ENCODE measurements at regions not wholly inside any gene's neighbourhood (a gene's known extent, or its start where the extent isn't known, plus 50 kb on each side); places are given as distances from the start of the nearest gene placed in this dataset.

DNA sequence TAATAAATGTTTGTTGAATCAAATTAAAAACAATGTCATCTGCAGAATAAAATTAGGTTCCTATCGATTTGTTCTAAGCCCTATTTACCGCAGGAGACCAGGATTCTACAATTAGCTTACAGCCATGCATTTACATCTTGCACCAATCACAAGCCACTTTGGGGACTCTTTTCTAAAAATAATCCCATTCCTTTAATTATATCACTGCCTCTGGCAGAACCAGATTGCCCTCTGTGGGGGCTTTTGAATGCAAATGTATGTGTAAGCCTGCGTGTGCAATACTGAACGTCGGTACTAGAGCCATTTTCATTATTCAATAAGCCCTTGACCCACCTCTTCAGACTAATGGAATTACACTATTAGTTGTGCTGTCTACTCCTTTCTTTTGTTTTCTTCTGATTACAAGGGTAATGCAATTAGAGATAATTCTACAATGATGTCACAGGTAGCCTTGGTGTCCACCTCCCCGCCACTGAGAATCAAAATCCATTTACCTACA is 391.3 kb upstream of the XYLT1 start:
- no peak for DNase-seq (ENCODE audit: low spot score)

DNA sequence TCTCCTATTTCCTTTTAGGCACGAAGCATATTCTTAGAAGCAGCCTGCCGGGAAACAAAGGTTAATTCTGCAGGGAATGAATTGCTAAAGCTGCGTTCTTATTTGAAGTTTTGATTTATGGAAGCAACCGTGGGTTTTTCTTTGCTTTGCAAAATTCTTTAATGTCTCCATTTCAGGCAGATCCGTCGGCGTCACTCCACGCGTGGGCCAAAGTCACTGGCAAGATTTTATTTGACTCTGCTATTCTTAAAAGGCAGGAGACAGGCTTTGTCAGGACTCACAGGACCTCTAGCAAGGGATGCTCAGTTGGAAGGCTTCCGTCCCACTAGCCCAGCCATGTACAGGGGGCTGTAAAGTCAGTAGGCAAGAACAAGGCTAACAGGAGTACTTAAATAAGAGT is 387.3 kb upstream of the XYLT1 start:
- no peak for DNase-seq (ENCODE audit: low spot score)

DNA sequence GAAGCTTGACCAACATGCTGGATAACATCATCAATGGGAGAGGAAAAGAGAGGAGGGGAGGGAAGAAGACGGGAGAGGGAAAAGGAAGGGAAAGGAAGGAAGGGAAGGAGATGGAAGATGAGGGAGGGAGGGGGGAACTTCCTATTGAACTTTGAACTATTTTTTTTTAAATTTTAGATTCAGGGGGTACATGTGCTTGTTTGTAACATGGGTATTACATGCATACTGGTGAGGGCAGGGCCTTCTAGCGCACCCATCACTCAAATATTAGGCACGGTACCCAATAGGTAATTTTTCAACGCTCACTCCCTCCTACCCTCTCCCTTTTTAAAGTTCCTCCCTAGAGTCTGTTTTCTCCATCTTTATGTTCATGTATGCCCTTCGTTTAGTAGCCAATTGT is 383.2 kb upstream of the XYLT1 start:
- DNase-seq (ENCODE audit: low spot score) = no peak

DNA sequence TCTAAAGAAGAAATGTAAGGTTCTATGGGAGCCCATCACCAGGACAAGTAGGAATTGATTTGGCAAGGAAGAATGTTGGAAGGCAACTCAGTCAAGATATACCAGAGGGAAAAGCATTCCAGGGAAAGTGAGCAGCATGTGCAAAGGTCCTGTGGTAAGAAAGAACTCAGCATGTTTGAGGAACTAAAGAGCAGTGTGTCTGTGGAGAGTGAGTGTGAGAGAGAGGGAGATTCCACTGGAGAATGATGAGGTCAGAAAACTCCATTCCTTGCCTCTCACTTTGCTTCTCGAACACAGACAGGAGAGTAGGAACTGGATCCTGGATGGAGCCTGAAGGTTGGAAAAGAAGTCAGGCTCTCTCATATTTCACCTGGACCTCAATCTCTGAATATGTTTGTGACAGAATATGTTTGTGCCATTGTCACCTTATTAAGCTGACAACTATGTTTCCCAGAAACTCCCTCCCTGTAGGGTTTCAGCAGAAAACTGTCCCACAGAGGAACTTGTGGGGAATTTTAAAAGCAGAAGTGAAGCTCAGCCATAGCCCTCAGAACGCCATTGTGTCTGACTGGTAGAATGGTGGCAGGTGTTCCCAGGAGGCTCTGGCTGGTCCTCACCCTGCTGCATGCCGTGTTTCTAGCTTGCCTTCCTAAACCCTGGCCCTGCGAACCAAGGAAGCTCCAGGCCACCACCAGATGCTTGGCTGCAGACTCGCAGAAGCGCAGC is 382.4 kb upstream of the XYLT1 start:
- DNase-seq (ENCODE audit: low spot score) = no peak

DNA sequence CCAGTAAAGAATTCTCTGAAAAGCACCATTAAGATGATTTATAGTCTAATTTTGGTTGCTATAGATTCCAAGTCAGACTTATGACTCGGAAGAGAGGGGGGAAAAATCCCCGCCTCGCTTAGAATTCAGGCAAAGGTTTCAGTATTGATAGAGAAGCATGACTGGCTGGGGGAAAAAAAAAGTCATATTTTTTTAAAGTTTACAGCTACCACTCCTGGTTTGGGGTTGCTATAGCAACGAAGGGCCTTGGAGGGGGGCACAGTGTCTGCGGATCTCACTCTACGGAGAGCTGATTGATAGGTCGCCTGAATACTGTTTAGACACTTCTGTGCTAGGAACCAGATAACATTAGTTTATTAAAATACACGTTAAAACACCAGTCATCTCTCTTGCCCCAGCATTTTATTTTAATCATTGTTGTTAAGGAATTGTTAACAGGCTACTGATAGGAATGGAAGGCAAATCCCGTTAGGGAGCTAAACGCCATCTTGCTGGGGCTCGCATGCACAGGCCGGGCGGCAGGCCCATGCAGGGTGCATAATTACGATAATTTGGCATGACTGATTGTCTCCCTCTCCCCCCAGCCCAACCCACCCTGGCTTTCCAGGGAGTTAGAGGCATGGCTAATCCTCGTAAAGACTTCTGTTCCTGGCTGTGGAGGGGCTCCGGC is 380.0 kb upstream of the XYLT1 start:
- DNase-seq (ENCODE audit: low spot score) = no peak

DNA sequence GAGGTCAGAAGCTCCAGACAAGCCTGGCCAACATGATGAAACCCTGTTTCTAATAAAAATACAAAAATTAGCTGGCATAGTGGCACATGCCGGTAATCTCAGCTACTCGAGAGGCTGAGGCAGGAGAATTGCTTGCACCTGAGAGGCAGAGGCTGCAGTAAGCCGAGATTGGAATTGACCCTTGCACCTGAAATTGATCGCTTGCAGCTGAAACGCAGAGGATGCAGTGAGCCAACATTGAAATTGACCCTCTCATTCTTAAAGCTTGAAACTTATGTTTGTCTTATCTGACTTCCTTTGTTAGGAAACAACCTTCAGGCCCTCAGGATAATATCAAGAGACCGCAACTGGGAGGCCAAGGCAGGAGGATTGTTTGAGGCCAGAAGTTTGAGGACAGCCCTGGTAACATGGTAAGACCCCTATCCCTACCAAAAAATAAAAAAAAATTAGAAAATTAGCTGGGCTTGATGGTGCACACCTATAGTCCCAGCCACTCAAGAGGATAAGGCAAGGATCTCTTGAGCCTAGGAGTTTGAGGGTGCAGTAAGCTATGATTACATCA is 376.6 kb upstream of the XYLT1 start:
- DNase-seq (ENCODE audit: low spot score) = no peak

DNA sequence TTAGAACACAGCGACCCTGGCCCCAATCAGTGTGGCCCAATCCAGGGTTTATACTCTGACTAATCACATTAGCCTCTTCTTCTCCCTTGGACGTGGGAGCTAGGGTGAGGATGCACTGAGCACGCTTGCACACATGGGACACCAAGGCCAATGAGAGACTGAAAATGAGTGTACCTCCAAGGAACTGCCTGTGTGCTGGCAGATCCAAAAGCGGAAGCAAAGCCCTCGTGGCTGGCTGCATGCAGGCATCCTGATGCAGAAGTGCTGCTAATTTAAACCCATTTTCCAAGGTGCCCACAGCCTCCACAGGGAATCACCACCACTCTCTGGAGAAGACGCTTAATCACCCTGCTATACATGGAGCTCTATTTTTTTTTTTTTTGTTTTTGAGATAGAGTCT is 375.3 kb upstream of the XYLT1 start:
- no peak for DNase-seq (ENCODE audit: low spot score)

DNA sequence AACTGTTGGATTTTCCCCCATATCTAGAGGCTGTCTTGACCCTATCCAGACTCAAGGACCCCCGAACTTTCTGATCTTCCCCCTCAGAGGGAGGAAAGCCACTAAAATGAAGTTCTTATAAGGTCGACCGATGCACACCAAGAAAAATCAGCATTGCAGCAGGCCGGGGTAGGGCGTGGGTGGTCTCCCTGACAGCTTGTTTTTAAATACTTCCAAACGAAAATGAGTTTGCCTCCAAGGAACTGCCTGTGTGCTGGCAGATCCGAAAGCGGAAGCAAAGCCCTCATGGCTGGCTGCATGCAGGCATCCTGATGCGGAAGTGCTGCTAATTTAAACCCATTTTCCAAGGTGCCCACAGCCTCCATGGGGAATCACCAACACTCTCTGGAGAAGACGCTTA is 374.3 kb upstream of the XYLT1 start:
- DNase-seq (ENCODE audit: low spot score) = no peak

DNA sequence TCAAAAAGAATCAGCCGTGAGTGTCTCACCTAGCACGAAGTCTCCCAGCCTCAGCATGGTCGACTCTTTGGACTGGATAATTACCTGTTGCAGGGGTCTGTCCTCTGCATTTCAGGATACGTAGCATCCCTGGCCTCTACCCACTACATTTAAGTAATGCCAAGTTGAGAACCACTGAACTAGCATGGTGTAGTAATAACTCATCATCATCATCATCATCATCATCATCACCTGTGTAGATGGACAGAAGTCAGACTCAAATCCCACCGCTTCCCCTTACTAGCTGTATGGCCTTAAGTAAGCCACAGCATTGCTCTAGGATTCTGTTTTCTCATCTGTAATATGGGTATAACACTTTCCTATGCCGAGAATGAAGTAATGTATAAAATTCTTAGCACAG is 373.1 kb upstream of the XYLT1 start:
- DNase-seq (ENCODE audit: low spot score) = no peak

DNA sequence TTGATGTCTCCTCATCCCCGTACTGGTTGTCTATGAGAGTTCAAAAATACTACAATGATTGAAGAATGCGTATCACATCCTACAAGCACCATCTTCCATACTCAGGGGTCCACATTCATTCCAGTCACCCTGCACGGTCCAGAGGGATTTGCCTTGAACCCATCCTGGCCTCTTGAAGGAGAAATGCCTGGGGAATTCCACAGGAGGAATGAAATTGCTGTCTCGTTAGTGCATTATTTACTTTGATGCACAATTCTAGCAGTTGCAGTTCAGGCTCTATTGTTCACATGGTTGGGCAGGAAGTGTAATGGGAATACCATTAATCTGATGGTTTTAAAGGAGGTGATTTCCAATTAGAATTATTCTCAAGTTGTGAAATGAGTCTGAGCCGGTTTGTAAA is 369.1 kb upstream of the XYLT1 start:
- no peak for DNase-seq (ENCODE audit: low spot score)

DNA sequence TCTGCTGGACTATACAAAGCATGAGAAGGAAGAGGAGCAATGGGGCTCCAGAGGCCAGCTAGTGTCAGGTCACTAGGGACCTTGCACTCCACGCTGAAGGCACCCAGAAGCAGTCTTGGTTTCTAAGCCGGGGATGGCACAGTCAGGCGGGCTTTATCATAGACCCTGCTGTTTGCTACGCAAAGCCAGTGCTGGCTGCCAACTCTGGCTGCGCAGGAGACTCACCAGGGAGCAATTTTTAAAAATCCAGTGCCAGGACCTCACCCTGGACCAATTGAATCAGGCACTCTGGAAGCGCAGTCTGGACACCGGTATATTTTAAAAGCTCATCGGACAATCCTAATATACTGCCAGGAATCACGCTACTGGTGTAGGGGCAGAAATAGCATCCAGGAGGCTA is 368.5 kb upstream of the XYLT1 start:
- no peak for DNase-seq (ENCODE audit: low spot score)

DNA sequence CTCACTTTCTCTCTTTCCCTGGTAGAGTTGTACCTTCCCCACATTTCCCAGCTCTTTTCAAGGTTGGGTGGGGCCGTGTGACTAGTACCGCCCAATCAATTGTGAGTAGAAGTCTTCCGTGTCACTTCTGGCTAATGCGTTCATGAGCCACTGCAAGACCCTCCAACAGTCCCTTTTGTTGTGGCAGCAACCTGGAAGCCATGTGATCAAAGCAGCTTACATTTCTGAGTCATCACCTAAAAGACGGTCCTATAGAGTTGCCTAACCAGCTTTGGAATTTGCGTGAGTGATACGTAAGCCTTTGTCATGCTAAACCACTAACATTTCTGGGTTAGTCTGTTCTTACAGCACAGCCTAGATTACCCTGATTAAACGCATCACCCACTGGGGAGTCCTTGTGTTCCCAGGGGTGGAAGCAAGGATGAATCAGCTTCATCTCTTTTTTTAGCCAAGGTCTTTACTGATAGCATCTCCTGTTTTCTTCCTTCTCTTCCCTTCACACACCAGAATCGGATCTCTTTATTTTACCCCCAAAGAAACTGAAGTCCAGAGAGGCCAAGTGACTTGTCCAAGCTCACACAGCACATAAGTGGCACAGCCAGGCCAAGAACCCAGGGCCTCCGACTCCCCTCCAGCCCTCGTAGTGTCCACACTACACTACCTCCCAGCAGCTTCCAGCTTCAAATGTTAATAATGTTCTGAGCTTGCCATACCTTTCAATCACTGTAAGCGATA is 366.3 kb upstream of the XYLT1 start:
- peak; percentile 60 for DNase-seq (ENCODE audit: low spot score)

DNA sequence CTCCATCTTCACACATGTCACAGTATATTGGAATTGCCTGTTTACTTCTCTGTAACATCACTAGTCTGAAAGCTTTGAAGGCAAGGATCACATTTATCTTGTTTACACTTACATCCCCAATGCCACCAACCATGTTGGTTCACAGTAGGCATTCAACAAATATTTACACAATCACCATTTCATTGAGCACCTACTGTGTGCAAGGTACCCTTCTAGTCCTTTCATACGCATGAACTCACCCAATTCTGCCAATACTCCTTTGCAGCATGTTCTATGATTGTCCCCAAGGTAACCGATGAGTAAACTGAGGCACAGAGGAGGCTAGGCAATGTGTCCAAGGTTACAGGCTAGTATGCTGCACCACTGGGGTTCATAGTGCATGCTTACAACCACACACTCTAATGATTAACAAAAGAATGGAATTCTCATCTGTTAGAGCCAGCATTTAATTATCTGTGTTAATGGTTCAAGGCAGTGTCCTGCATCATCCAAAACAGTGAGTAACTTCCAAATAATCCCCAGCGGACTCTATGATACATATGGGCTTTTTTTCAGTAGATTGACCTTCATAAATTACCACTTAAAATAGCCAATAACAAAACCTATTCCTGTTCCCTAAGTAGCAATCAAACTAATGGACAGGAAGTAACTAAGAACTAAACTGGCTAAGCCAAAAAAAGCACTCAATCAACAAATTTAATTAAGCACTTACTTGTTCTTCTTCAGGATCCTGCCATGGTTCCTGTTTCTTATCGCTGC is 364.5 kb upstream of the XYLT1 start:
- DNase-seq (ENCODE audit: low spot score) = no peak

DNA sequence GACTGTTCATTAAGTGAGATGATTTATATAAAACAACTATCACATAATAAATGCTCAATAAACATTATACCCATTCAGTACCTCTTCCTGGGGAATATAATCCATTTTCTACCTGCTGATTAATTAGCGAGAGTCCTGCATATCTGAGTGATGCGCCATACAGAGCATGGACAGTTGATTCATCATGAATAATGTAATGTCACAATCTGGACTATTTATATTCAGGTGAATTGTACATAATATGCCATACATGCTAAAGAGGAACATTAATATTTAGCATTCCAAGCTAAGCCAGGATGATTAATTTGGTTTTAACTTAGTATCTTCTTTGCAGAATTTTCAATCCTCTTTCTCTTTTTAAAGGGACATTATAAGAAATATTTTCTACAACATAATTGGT is 362.0 kb upstream of the XYLT1 start:
- no peak for DNase-seq (ENCODE audit: low spot score)

DNA sequence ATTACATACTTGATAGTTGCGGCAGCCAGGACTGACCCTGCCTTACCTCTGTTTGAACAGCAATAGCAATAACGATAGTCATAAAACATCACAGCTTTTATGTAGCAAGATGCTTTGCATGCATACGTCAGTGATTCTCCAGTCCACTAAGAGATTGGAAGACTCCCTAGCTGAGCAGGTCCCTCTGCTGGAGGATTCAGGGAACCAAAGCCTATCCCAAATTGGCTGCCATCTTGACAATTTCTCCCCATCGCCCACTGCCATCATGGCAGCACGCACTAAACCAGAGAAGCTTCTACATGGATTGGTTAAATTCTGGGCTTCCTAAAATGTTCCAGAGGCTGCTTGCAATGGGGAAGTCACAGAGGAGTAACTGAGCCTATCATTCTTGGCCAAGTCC is 360.6 kb upstream of the XYLT1 start:
- no peak for DNase-seq (ENCODE audit: low spot score)

DNA sequence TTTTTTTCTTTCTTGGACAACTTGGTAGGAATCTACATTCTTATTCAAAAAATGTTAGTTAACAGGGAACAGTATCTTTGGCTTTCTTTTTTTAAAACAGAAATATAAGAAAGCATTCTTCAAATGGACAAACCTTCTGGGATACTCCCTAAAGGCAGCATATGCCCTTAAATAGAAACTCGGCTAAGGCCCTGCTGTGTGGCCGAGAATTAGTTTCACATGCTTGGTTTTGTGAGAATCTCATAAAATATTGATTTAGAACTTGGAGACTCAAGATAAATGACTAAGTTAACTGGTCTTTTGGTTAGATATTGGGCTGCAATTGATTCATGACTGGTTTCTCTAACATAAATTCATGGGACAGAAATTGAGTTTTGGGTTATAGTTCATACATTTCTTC is 359.9 kb upstream of the XYLT1 start:
- DNase-seq (ENCODE audit: low spot score) = no peak

DNA sequence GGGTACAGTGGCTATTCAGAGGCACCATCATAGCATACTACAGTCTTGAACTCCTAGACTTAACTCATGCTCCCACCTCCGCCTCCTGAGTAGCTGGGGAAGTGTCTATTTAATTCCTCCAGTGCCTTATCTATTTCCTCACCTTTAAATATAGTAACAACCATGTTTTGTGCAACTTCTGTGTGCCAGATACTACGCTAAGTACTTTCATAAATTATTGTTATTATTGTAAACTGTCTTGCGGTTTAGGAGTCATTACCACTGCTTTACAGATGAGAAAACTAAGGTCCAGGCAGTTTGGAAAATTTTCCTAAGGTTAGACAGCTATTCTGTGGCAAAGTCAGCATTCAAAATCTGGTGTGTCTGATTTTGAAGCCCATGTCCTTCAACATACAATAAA is 359.1 kb upstream of the XYLT1 start:
- no peak for DNase-seq (ENCODE audit: low spot score)

DNA sequence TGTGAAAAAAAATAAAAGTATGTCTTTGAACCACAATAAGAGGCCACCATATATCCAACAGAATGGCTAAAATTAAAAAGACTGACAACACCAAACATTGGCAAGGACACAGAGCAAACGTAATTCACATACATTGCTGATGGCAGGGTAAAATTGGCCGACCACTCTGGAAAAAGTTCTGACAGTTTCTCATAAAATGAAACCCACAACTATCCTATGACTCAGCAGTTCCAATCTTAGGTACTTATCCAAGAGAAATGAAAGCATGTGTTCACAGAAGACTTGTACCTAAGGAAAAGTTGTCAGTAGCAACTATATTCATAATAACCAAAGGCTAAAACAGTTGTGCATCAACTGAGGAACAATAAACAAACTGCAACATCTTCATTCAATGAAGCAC is 357.3 kb upstream of the XYLT1 start:
- no peak for DNase-seq (ENCODE audit: low spot score)

DNA sequence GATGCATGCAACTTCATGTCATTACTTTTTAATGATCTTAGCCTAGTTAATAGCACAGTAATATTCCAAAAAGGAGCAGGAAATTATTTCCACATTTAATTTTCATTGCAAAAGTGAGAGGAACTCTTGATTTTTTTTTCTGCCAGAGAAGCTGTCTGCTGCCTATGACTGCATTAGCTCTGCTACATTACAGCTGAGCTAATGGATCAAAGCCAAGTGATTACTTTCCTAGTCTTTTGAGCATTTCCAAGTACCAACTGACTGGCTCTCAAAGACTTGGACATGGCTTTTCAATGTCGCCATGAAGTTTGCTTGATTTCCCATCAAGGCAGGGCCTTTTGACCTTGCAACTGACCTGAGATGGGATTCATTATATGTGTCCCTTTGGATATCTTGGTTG is 356.6 kb upstream of the XYLT1 start:
- no peak for DNase-seq (ENCODE audit: low spot score)

DNA sequence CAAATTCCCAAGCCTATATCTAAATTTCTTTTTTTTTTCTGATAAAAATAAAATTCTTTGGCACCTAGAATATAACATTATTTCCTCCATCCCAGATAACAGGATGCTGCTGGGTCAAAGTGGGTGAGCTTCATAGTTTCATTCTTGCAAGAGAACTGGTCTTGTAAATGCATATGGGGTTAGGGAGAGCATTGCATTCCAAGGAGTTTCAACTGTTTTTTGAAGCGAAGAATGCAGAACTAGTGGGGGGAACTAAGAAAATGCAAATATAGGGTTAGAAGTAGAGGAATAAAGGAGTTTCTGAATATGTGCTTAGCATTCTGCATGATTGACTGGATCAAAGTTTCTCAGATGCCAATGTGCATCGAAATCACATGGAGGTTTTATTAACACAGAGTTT is 347.2 kb upstream of the XYLT1 start:
- no peak for DNase-seq (ENCODE audit: low spot score)

DNA sequence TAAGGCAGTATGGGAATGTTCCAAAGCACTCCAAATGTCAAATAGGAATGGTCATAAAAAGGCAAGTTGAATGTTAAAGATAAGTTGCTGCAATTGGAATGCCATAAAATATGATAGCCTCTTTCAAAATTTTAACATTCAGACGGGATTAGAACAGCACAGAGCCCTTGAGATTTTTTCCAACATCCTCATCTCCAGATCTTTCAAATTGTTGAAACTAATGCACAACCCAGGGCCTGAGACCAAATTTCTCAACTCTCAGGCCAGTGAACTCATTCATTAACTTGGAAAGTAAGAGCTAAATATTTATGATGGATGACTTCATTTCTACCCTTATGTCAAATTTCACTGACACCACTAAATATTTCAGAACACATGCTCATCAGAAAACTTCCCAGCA is 346.5 kb upstream of the XYLT1 start:
- no peak for DNase-seq (ENCODE audit: low spot score)

DNA sequence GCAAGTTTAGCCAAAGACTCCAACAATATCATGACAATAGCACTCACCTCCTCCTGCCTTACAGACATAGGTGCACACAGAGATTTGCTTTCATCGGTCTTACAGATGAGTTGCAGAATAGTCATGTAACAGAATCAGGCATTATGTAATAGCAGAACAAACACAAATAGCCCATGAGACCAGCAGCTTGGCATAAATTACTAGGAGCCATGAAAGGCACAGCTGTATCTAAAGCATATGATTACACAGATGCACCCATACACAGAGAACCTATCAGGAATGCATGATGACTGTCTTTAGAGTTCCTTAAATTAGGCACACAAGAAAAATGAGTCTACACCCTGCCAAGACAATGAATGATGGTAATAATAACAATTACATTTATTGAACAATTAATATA is 342.0 kb upstream of the XYLT1 start:
- DNase-seq (ENCODE audit: low spot score) = no peak

Measured in AG08396 (cell line).